ENCODE measurements at regions not wholly inside any gene's neighbourhood (a gene's known extent, or its start where the extent isn't known, plus 50 kb on each side); places are given as distances from the start of the nearest gene placed in this dataset.

DNA sequence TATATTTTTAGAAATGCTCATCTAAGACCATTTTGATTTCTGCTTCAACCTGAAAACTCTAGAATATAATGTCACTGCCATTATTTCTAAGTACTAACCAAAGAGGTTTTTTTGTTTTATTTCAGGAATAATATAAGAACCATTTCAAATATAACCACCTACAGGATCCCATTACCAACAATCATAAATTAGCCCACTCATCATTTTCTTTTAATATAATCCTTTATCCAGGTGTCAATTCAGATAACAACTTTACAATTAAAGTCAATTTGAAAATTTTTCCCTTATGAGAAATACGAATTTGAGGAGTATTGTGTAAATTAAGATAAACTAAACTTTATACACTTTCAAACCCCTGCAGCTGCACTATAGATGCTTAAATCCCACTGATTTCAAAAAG is 1043.0 kb upstream of the CNTN5 start:
- no peak for FAIRE-seq
- no peak for TF ChIP-seq SPI1 (IDR thresholded peaks at IDR 0.05; ENCODE audit: low read depth, low read length)
- TF ChIP-seq TAF1 (IDR thresholded peaks at IDR 0.05; ENCODE audit: low read depth, low read length) = no peak
- no peak for TF ChIP-seq PAX5 (IDR thresholded peaks at IDR 0.05; ENCODE audit: insufficient read depth, low read length, severe bottlenecking)
- TF ChIP-seq POLR2A (IDR thresholded peaks at IDR 0.05; ENCODE audit: low read depth, low read length) = no peak
- no peak for TF ChIP-seq POLR2AphosphoS5 (IDR thresholded peaks at IDR 0.05; ENCODE audit: low read depth, low read length)
- no peak for TF ChIP-seq POU2F2 (IDR thresholded peaks at IDR 0.05; ENCODE audit: low read depth, low read length)
- no peak for DNase-seq (ENCODE audit: insufficient read length, low spot score)

DNA sequence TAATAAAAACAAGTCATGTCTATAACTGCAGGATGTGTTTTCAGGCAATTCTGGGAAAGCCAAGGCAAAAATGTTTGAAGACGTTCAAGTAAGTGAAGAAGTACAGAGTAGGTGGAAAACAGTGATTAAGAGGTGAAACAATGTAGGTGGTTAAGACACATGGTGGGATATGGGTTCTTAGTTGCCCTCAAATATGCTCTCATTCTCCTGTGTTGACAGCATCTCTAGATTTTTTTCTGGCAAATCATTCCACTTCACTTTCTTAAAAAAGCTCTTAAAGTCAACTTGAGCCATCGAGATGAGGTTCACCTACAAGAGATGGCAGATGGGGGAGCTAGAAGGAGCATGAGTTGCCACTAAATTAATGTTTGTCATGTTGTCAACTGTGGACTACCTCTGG is 1041.0 kb upstream of the CNTN5 start:
- no peak for DNase-seq (ENCODE audit: insufficient read length, low spot score)
- no peak for FAIRE-seq
- TF ChIP-seq POU2F2 (IDR thresholded peaks at IDR 0.05; ENCODE audit: low read depth, low read length) (no peak), SPI1 (IDR thresholded peaks at IDR 0.05; ENCODE audit: low read depth, low read length) (no peak), POLR2AphosphoS5 (IDR thresholded peaks at IDR 0.05; ENCODE audit: low read depth, low read length) (no peak), POLR2A (IDR thresholded peaks at IDR 0.05; ENCODE audit: low read depth, low read length) (no peak), TAF1 (IDR thresholded peaks at IDR 0.05; ENCODE audit: low read depth, low read length) (no peak), PAX5 (IDR thresholded peaks at IDR 0.05; ENCODE audit: insufficient read depth, low read length, severe bottlenecking) (no peak)

DNA sequence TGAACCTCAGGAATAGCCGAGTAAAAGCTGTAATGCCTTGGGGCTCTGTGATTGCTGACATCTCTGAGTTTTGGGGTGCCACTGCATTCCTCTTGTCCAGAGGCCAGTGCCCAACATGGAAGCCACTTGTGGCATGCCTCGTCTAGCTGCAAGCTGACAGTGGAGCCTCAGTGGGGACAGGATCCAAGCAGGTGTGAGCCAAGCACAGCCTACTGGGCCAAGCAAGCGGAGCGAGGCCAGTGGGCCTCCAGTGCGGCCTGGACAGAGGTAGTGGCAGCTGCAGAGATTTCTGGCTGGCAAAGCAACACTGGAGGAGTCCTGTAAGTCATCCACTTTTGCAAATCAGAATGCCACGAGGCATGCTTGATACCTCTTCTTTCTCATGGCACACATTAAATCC is 1038.2 kb upstream of the CNTN5 start:
- FAIRE-seq (no peak), DNase-seq (ENCODE audit: insufficient read length, low spot score) (no peak)
- no peak for TF ChIP-seq PAX5 (IDR thresholded peaks at IDR 0.05; ENCODE audit: insufficient read depth, low read length, severe bottlenecking)
- TF ChIP-seq TAF1 (IDR thresholded peaks at IDR 0.05; ENCODE audit: low read depth, low read length) = no peak
- TF ChIP-seq SPI1 (IDR thresholded peaks at IDR 0.05; ENCODE audit: low read depth, low read length) = no peak
- no peak for TF ChIP-seq POU2F2 (IDR thresholded peaks at IDR 0.05; ENCODE audit: low read depth, low read length)
- no peak for TF ChIP-seq POLR2AphosphoS5 (IDR thresholded peaks at IDR 0.05; ENCODE audit: low read depth, low read length)
- TF ChIP-seq POLR2A (IDR thresholded peaks at IDR 0.05; ENCODE audit: low read depth, low read length) = no peak

DNA sequence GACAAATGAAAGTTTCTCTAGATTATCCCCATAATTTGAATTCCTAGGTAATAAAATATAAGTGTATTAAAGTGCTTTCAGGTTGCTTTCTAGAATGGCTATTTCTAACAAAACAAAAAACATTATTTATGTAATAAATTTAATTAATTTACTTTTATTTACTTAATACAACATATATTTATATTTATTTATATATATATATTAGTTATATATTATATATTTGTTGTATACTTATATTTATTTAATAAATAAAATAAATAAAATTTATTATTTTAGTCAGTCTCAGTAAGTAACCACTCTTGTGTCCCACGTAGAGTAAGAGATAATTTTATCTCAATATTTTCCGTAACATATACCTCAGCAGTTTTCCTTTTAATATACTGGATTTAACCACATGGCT is 1031.6 kb upstream of the CNTN5 start:
- TF ChIP-seq POLR2AphosphoS5 (IDR thresholded peaks at IDR 0.05; ENCODE audit: low read depth, low read length) (no peak), POU2F2 (IDR thresholded peaks at IDR 0.05; ENCODE audit: low read depth, low read length) (no peak), TAF1 (IDR thresholded peaks at IDR 0.05; ENCODE audit: low read depth, low read length) (no peak), POLR2A (IDR thresholded peaks at IDR 0.05; ENCODE audit: low read depth, low read length) (no peak), PAX5 (IDR thresholded peaks at IDR 0.05; ENCODE audit: insufficient read depth, low read length, severe bottlenecking) (no peak), SPI1 (IDR thresholded peaks at IDR 0.05; ENCODE audit: low read depth, low read length) (no peak)
- DNase-seq (ENCODE audit: insufficient read length, low spot score) = no peak
- no peak for FAIRE-seq

DNA sequence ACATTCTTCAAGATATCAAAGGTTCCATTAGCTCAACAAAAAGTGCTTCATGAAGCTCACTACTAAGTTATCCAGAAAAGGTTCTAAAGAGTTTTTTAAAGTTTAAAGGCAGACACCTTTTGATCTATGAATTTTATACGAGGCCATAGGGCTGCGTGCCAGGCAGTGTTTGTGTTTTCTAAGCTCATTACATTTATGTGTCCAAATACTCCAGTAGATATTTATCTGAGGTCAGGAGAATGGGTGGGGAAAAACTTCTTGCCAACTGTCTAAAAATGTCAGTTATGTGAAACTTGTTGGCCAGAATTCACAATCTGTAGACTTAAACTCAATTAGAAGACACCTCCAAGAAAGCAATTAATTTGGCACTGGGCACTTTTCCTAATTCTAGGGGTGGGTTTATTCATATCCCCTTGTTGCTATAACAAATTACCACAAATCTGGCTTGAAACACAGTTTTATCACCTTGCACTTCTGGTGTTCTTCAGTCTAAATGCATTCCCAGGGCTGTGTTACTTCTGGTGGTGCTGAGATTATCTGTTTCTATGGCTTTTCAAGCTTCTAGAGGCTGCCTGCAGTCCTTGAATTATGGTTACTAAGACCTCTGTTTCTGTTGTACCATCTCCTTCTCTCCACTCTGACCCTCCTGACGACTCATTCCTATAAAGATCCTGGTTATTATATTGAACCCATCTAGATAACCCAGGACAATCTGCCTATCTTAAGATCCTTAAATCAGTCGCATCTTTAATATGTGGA is 1030.4 kb upstream of the CNTN5 start:
- FAIRE-seq (no peak), DNase-seq (ENCODE audit: insufficient read length, low spot score) (no peak)
- TF ChIP-seq TAF1 (IDR thresholded peaks at IDR 0.05; ENCODE audit: low read depth, low read length) (no peak), POU2F2 (IDR thresholded peaks at IDR 0.05; ENCODE audit: low read depth, low read length) (no peak), POLR2AphosphoS5 (IDR thresholded peaks at IDR 0.05; ENCODE audit: low read depth, low read length) (no peak), POLR2A (IDR thresholded peaks at IDR 0.05; ENCODE audit: low read depth, low read length) (no peak), PAX5 (IDR thresholded peaks at IDR 0.05; ENCODE audit: insufficient read depth, low read length, severe bottlenecking) (no peak), SPI1 (IDR thresholded peaks at IDR 0.05; ENCODE audit: low read depth, low read length) (no peak)

DNA sequence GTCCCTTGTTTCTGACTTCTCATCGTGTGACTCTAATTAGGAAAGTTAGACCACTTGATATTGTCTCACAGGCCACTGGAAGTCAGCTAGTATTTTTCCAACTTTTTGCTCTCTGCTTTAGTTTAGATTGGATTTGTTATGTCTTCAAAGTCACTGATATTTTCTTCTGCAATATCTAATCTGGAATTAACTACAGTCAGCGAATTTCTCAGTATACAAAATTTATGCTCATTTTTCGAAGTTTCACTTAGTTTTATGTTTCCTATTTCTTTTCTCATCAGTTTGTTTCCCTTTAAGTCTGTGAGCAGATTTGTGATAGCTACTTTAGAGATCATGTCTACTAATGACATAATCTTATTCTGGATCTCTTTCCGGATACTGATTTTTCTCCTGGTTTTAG is 1027.2 kb upstream of the CNTN5 start:
- no peak for DNase-seq (ENCODE audit: insufficient read length, low spot score)
- no peak for FAIRE-seq
- TF ChIP-seq SPI1 (IDR thresholded peaks at IDR 0.05; ENCODE audit: low read depth, low read length) = no peak

DNA sequence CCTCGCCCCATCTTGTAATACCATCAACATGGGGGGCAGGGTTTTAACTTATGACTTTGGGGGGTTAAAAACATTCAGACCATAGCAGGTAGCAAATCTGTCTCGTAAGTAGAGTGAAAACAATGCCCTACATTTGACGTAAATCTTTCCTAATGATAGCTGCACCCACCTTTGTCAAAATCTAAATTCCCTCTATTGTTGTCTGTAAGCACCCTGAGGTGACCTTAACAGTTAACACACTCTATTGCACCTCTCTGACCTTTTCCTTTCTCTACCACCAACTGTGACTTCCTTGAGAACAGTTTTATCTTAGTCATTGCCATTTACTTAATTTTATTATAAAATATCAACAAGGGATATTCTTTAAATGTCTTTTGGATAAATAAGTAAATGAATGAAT is 1024.9 kb upstream of the CNTN5 start:
- FAIRE-seq (no peak), DNase-seq (ENCODE audit: insufficient read length, low spot score) (no peak)
- TF ChIP-seq SPI1 (IDR thresholded peaks at IDR 0.05; ENCODE audit: low read depth, low read length) = no peak

DNA sequence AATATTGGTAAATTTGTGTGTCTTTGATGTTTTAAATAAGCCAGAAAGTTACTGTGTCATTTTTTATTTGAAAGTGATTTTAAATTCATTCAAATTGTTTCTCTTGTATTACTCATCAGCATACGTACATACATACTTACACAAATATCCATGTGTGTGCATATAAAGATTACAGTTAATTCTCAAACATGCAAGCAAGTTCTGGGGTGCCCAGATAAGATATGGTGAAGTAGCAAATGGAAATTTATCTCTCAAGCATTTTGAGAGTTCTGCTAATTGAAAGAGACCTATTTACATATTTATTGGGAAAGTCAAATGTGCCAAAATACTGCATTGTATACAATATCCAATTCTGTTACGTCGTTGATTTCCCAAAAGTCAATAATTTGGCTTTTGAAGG is 1024.0 kb upstream of the CNTN5 start:
- FAIRE-seq (no peak), DNase-seq (ENCODE audit: insufficient read length, low spot score) (no peak)
- no peak for TF ChIP-seq POLR2A (IDR thresholded peaks at IDR 0.05; ENCODE audit: low read depth, low read length)
- TF ChIP-seq POU2F2 (IDR thresholded peaks at IDR 0.05; ENCODE audit: low read depth, low read length) = no peak
- no peak for TF ChIP-seq TAF1 (IDR thresholded peaks at IDR 0.05; ENCODE audit: low read depth, low read length)
- no peak for TF ChIP-seq PAX5 (IDR thresholded peaks at IDR 0.05; ENCODE audit: insufficient read depth, low read length, severe bottlenecking)
- TF ChIP-seq POLR2AphosphoS5 (IDR thresholded peaks at IDR 0.05; ENCODE audit: low read depth, low read length) = no peak
- no peak for TF ChIP-seq SPI1 (IDR thresholded peaks at IDR 0.05; ENCODE audit: low read depth, low read length)

DNA sequence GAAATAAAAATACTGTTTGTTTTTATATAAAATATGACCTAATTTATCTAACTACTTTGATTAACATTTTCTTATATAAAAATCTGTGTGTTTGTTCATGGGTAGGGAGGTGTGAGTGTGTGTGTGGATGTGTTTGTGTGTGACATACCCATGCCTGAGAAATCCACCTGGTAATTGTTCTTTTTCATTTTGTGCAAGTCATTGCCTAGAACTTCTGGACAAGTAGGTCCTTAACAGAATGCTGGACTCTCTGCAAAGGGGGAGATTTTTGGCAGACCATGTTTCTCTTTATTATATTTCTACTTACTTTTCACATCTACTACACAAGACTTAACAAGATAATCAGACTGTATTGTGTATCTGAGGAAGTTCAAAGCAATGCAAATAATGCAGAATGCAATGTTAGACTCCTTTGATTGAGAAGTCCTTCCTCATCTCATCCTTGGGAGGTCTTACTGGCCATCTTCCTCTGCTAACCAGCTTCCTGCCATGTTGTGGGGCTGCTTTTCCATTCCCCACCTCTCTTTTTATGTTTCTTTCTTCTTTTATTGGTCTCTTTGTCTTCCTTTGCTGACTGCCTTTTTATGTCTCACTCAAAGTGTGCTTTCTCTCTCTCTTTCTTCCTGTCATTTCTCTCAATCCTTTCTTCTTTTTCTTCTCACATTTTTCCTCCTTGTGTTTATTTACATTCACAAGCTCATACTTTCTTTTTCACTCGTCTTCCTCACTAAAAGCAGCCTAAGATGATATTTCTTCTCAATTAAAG is 1017.0 kb upstream of the CNTN5 start:
- TF ChIP-seq TAF1 (IDR thresholded peaks at IDR 0.05; ENCODE audit: low read depth, low read length) (no peak), SPI1 (IDR thresholded peaks at IDR 0.05; ENCODE audit: low read depth, low read length) (no peak), POU2F2 (IDR thresholded peaks at IDR 0.05; ENCODE audit: low read depth, low read length) (no peak)
- DNase-seq (ENCODE audit: insufficient read length, low spot score) (no peak), FAIRE-seq (no peak)

DNA sequence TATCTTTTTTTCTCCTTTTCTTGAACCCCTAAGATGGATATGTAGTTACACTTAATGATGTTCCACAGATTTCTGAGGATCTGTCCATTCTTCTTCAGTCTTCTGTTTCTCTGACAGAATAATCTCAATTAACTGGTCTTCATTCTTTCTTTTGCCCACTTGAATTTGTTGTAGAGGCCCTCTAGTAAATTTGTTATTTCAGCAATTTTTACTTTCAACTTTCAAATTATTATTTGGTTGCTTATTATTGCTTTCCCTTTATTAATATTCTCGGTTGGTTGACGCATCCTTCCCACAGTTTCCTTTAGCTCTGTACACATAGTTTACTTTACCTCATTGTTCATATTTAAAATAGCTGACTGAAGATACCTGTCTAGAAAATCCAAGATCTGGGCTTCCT is 1013.7 kb upstream of the CNTN5 start:
- TF ChIP-seq POLR2AphosphoS5 (IDR thresholded peaks at IDR 0.05; ENCODE audit: low read depth, low read length) (no peak), POLR2A (IDR thresholded peaks at IDR 0.05; ENCODE audit: low read depth, low read length) (no peak), TAF1 (IDR thresholded peaks at IDR 0.05; ENCODE audit: low read depth, low read length) (no peak), PAX5 (IDR thresholded peaks at IDR 0.05; ENCODE audit: insufficient read depth, low read length, severe bottlenecking) (no peak), SPI1 (IDR thresholded peaks at IDR 0.05; ENCODE audit: low read depth, low read length) (no peak), POU2F2 (IDR thresholded peaks at IDR 0.05; ENCODE audit: low read depth, low read length) (no peak)
- FAIRE-seq (no peak), DNase-seq (ENCODE audit: insufficient read length, low spot score) (no peak)

Data from GM12891 (cell line).